ENCODE measurements at regions not wholly inside any gene's neighbourhood (a gene's known extent, or its start where the extent isn't known, plus 50 kb on each side); places are given as distances from the start of the nearest gene placed in this dataset.

GRCh38 chr10:33566426-33566825 is 232.0 kb upstream of the NRP1 start:
- no peak for TF ChIP-seq CTCF (IDR thresholded peaks at IDR 0.05; ENCODE audit: low read length)
- no peak for TF ChIP-seq EZH2 (IDR thresholded peaks at IDR 0.05; ENCODE audit: borderline replicate concordance, low read length)

Measured in OCI-LY1 (cell line).